HepG2 (cell line): ENCODE measurements at regions not wholly inside any gene's neighbourhood (a gene's known extent, or its start where the extent isn't known, plus 50 kb on each side); places are given as distances from the start of the nearest gene placed in this dataset.
"Not testable (repeated sequence)": the region's sequence is repeated elsewhere in the genome, so short reads cannot be mapped to it uniquely, and the experiment has no call there.

Experiments used
- CEBPG ChIP-seq: IDR thresholded peaks from 2 replicates; pipeline ENCODE4 v1.6.1; 2016
- ESRRA ChIP-seq: sonication (generic); formaldehyde crosslinking; IDR thresholded peaks from 2 replicates; pipeline ENCODE4 v1.5.1; 2020; ENCODE audit warnings: mild to moderate bottlenecking, low read depth, missing genetic modification reagents
- FOXK2 ChIP-seq: fragments of 450-650 bp; IDR thresholded peaks from 2 replicates; pipeline ENCODE4 v1.6.1; 2016
- GATAD2A ChIP-seq: IDR thresholded peaks from 2 replicates; pipeline ENCODE4 v1.6.1; 2016
- GFI1 ChIP-seq: sonication (generic); formaldehyde crosslinking; IDR thresholded peaks from 2 replicates; pipeline ENCODE4 v1.5.0; 2020; ENCODE audit warnings: missing genetic modification reagents, mild to moderate bottlenecking, borderline replicate concordance
- JARID2 ChIP-seq: sonication (generic); formaldehyde crosslinking; IDR thresholded peaks from 2 replicates; pipeline ENCODE4 v1.8.1; 2023; ENCODE audit warnings: missing genetic modification reagents, inconsistent platforms; ENCODE audit not compliant: insufficient replicate concordance
- KLF6 ChIP-seq: IDR thresholded peaks from 2 replicates; pipeline ENCODE4 v1.8.0; 2016; ENCODE audit warnings: missing biosample characterization, missing genetic modification reagents
- MIER3 ChIP-seq: IDR thresholded peaks from 2 replicates; pipeline ENCODE4 v1.6.1; 2016; ENCODE audit warnings: missing compliant biosample characterization, borderline replicate concordance
- NONO ChIP-seq, 2 experiments: fragments of 450-650 bp in 1 of 2; sonication (generic) in 1 of 2; formaldehyde crosslinking in 1 of 2; IDR thresholded peaks in 1 of 2; conservative IDR thresholded peaks in 1 of 2; 2 replicates each; pipeline versions ENCODE4 v1.6.1 to v1.8.0; 2017 to 2022; ENCODE audit warnings: mild to moderate bottlenecking in 1 of 2, missing genetic modification reagents in 1 of 2, moderate library complexity in 1 of 2
- NR2F1 ChIP-seq, 2 experiments: fragments of 450-650 bp in 1 of 2; formaldehyde crosslinking in 1 of 2; IDR thresholded peaks; 2 replicates each; pipeline versions ENCODE4 v1.5.0 to v1.6.1; 2016 to 2020; ENCODE audit warnings: mild to moderate bottlenecking in 1 of 2, missing compliant biosample characterization in 1 of 2, missing genetic modification reagents in 1 of 2, moderate library complexity in 1 of 2
- ZNF232 ChIP-seq: sonication (generic); formaldehyde crosslinking; IDR thresholded peaks from 2 replicates; pipeline ENCODE4 v1.4.0; 2020; ENCODE audit warnings: missing genetic modification reagents, borderline replicate concordance
- TF ChIP-seq, protein P1 (sequence below): sonication (generic); formaldehyde crosslinking; IDR thresholded peaks from 2 replicates; pipeline ENCODE4 v1.4.0; 2020; ENCODE audit warnings: missing genetic modification reagents, borderline replicate concordance
- TF ChIP-seq, protein P2 (sequence below): sonication (generic); formaldehyde crosslinking; IDR thresholded peaks from 2 replicates; pipeline ENCODE4 v1.4.0; 2020; ENCODE audit warnings: missing genetic modification reagents
- TF ChIP-seq, protein P3 (sequence below): sonication (generic); formaldehyde crosslinking; conservative IDR thresholded peaks from 2 replicates; pipeline ENCODE4 v1.4.0; 2020; ENCODE audit warnings: mild to moderate bottlenecking, missing genetic modification reagents, moderate library complexity
- TF ChIP-seq, protein P4 (sequence below): IDR thresholded peaks from 2 replicates; pipeline ENCODE4 v1.6.1; 2016; ENCODE audit warnings: low read depth, missing genetic modification reagents, missing compliant biosample characterization

DNA sequence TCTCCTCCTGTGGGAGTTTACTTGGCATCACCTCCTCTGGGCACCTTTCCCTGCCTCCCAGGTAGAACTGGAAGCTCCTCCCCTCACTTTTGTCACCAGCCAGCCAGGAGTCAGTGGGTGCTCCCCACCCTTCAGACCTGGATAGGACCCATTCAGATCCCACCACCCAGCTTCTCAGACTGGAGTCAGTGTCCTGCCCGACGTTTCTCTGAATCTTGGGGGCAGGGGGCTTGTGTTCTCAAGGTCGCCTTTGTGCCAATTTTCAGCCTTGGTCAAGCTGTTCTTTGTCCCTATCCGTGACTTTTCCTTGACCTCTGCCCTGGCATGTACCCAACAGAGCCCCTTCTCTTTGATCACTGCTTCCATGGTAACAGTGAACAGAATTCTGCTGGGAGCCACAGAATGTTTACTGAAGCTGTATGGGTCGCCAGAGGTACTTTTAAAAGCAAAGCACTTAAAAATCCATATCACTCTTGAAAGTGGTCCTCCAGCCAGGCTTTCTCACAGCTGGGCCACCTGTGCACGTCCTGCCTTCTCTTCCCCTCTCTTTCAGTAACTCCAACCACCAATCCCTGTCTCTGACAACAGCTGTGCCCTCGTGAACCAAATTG lies 63.1 kb downstream of the SOWAHC start (continued):
- TF ChIP-seq NR2F1 (CRISPR knock-in tag; IDR thresholded peaks at IDR 0.05), result peak; percentile 95 to 97
- peak; percentile 33 for TF ChIP-seq CEBPG (CRISPR knock-in tag)
- peak; percentile 84; the same call in 1 of the 2 replicates for TF ChIP-seq GFI1
- TF ChIP-seq KLF6 (CRISPR knock-in tag), result 0 out of 2 replicates have a peak, but pooled peaks have one; percentile 50
- TF ChIP-seq ZNF232 (CRISPR knock-in tag), result 0 out of 2 replicates have a peak, but pooled peaks have one; percentile 60
- TF ChIP-seq MIER3 (CRISPR knock-in tag), result 0 out of 2 replicates have a peak, but pooled peaks have one; percentile 45
- peak; percentile 92 for TF ChIP-seq GATAD2A (CRISPR knock-in tag)
- TF ChIP-seq, protein P1, sequence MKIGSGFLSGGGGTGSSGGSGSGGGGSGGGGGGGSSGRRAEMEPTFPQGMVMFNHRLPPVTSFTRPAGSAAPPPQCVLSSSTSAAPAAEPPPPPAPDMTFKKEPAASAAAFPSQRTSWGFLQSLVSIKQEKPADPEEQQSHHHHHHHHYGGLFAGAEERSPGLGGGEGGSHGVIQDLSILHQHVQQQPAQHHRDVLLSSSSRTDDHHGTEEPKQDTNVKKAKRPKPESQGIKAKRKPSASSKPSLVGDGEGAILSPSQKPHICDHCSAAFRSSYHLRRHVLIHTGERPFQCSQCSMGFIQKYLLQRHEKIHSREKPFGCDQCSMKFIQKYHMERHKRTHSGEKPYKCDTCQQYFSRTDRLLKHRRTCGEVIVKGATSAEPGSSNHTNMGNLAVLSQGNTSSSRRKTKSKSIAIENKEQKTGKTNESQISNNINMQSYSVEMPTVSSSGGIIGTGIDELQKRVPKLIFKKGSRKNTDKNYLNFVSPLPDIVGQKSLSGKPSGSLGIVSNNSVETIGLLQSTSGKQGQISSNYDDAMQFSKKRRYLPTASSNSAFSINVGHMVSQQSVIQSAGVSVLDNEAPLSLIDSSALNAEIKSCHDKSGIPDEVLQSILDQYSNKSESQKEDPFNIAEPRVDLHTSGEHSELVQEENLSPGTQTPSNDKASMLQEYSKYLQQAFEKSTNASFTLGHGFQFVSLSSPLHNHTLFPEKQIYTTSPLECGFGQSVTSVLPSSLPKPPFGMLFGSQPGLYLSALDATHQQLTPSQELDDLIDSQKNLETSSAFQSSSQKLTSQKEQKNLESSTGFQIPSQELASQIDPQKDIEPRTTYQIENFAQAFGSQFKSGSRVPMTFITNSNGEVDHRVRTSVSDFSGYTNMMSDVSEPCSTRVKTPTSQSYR, result peak; percentile 90
- TF ChIP-seq JARID2 (CRISPR knock-in tag), result peak; percentile 48
- TF ChIP-seq FOXK2, result peak; percentile 44; the same call in 1 of the 2 replicates
- TF ChIP-seq, protein P2, sequence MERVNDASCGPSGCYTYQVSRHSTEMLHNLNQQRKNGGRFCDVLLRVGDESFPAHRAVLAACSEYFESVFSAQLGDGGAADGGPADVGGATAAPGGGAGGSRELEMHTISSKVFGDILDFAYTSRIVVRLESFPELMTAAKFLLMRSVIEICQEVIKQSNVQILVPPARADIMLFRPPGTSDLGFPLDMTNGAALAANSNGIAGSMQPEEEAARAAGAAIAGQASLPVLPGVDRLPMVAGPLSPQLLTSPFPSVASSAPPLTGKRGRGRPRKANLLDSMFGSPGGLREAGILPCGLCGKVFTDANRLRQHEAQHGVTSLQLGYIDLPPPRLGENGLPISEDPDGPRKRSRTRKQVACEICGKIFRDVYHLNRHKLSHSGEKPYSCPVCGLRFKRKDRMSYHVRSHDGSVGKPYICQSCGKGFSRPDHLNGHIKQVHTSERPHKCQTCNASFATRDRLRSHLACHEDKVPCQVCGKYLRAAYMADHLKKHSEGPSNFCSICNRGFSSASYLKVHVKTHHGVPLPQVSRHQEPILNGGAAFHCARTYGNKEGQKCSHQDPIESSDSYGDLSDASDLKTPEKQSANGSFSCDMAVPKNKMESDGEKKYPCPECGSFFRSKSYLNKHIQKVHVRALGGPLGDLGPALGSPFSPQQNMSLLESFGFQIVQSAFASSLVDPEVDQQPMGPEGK (CRISPR knock-in tag), result peak; percentile 90
- not testable (repeated sequence) for TF ChIP-seq NONO (IDR thresholded peaks at IDR 0.05)
- TF ChIP-seq NONO (CRISPR knock-in tag; conservative IDR thresholded peaks at IDR 0.05), result peak; percentile 72; the same call in 1 of the 2 replicates
- TF ChIP-seq, protein P3, sequence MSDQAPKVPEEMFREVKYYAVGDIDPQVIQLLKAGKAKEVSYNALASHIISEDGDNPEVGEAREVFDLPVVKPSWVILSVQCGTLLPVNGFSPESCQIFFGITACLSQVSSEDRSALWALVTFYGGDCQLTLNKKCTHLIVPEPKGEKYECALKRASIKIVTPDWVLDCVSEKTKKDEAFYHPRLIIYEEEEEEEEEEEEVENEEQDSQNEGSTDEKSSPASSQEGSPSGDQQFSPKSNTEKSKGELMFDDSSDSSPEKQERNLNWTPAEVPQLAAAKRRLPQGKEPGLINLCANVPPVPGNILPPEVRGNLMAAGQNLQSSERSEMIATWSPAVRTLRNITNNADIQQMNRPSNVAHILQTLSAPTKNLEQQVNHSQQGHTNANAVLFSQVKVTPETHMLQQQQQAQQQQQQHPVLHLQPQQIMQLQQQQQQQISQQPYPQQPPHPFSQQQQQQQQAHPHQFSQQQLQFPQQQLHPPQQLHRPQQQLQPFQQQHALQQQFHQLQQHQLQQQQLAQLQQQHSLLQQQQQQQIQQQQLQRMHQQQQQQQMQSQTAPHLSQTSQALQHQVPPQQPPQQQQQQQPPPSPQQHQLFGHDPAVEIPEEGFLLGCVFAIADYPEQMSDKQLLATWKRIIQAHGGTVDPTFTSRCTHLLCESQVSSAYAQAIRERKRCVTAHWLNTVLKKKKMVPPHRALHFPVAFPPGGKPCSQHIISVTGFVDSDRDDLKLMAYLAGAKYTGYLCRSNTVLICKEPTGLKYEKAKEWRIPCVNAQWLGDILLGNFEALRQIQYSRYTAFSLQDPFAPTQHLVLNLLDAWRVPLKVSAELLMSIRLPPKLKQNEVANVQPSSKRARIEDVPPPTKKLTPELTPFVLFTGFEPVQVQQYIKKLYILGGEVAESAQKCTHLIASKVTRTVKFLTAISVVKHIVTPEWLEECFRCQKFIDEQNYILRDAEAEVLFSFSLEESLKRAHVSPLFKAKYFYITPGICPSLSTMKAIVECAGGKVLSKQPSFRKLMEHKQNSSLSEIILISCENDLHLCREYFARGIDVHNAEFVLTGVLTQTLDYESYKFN (CRISPR knock-in tag), result peak; percentile 97
- peak; percentile 97 for TF ChIP-seq ESRRA (CRISPR knock-in tag)
- TF ChIP-seq, protein P4, sequence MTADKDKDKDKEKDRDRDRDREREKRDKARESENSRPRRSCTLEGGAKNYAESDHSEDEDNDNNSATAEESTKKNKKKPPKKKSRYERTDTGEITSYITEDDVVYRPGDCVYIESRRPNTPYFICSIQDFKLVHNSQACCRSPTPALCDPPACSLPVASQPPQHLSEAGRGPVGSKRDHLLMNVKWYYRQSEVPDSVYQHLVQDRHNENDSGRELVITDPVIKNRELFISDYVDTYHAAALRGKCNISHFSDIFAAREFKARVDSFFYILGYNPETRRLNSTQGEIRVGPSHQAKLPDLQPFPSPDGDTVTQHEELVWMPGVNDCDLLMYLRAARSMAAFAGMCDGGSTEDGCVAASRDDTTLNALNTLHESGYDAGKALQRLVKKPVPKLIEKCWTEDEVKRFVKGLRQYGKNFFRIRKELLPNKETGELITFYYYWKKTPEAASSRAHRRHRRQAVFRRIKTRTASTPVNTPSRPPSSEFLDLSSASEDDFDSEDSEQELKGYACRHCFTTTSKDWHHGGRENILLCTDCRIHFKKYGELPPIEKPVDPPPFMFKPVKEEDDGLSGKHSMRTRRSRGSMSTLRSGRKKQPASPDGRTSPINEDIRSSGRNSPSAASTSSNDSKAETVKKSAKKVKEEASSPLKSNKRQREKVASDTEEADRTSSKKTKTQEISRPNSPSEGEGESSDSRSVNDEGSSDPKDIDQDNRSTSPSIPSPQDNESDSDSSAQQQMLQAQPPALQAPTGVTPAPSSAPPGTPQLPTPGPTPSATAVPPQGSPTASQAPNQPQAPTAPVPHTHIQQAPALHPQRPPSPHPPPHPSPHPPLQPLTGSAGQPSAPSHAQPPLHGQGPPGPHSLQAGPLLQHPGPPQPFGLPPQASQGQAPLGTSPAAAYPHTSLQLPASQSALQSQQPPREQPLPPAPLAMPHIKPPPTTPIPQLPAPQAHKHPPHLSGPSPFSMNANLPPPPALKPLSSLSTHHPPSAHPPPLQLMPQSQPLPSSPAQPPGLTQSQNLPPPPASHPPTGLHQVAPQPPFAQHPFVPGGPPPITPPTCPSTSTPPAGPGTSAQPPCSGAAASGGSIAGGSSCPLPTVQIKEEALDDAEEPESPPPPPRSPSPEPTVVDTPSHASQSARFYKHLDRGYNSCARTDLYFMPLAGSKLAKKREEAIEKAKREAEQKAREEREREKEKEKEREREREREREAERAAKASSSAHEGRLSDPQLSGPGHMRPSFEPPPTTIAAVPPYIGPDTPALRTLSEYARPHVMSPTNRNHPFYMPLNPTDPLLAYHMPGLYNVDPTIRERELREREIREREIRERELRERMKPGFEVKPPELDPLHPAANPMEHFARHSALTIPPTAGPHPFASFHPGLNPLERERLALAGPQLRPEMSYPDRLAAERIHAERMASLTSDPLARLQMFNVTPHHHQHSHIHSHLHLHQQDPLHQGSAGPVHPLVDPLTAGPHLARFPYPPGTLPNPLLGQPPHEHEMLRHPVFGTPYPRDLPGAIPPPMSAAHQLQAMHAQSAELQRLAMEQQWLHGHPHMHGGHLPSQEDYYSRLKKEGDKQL (CRISPR knock-in tag), result peak; percentile 67
